ENCODE measurements at regions not wholly inside any gene's neighbourhood (a gene's known extent, or its start where the extent isn't known, plus 50 kb on each side); places are given as distances from the start of the nearest gene placed in this dataset.

- DNase-seq, result no peak
- H3K27me3 ChIP-seq (replicated peaks), result no peaks in the 10 kb centered on the region
- TF ChIP-seq CTCF (IDR thresholded peaks at IDR 0.05; ENCODE audit: low read depth, low read length, missing control alignments), result no peak
- H3K4me3 ChIP-seq (ENCODE audit: low read depth, low read length), result no peak overlapping the region
- in situ Hi-C loops (cut with HindIII; ENCODE audit: low pct_ligation_motif_present, low sequenced_read_pairs), result no loop called here
- no peak overlapping the region for H3K27ac ChIP-seq
- no peaks in the 10 kb centered on the region for H3K36me3 ChIP-seq (replicated peaks)
These were observed 152.0 kb upstream of the IGSF21 start for GRCh38 chr1:17955302-17956285.

- Histone ChIP-seq H3K36me3 (replicated peaks) (no peaks in the 10 kb centered on the region), H3K4me3 (ENCODE audit: low read depth, low read length) (no peak overlapping the region), H3K27me3 (replicated peaks) (no peaks in the 10 kb centered on the region), H3K27ac (no peak overlapping the region)
- in situ Hi-C loops (cut with HindIII; ENCODE audit: low pct_ligation_motif_present, low sequenced_read_pairs), result no loop called here
- DNase-seq, result no peak
- no peak for TF ChIP-seq CTCF (IDR thresholded peaks at IDR 0.05; ENCODE audit: low read depth, low read length, missing control alignments)
These were observed 149.9 kb upstream of the IGSF21 start for GRCh38 chr1:17957588-17958267.

- Histone ChIP-seq H3K27ac (no peak overlapping the region), H3K4me3 (ENCODE audit: low read depth, low read length) (no peak overlapping the region), H3K36me3 (replicated peaks) (no peaks in the 10 kb centered on the region), H3K27me3 (replicated peaks) (no peaks in the 10 kb centered on the region)
- no peak for TF ChIP-seq CTCF (IDR thresholded peaks at IDR 0.05; ENCODE audit: low read depth, low read length, missing control alignments)
- in situ Hi-C loops (cut with HindIII; ENCODE audit: low pct_ligation_motif_present, low sequenced_read_pairs), result no loop called here
- DNase-seq, result no peak
These were observed 148.9 kb upstream of the IGSF21 start for GRCh38 chr1:17958704-17959103.

- H3K36me3 ChIP-seq (replicated peaks), result no peaks in the 10 kb centered on the region
- TF ChIP-seq CTCF (IDR thresholded peaks at IDR 0.05; ENCODE audit: low read depth, low read length, missing control alignments), result no peak
- no peak overlapping the region for H3K27ac ChIP-seq
- H3K27me3 ChIP-seq (replicated peaks), result no peaks in the 10 kb centered on the region
- H3K4me3 ChIP-seq (ENCODE audit: low read depth, low read length), result no peak overlapping the region
- no peak for DNase-seq
- in situ Hi-C loops (cut with HindIII; ENCODE audit: low pct_ligation_motif_present, low sequenced_read_pairs), result no loop called here
These were observed 144.1 kb upstream of the IGSF21 start for GRCh38 chr1:17963513-17963912.

GRCh38 chr1:17965515-17966100 lies 142.0 kb upstream of the IGSF21 start:
- DNase-seq, result no peak
- Histone ChIP-seq H3K27me3 (replicated peaks) (no peaks in the 10 kb centered on the region), H3K4me3 (ENCODE audit: low read depth, low read length) (no peak overlapping the region), H3K27ac (no peak overlapping the region), H3K36me3 (replicated peaks) (no peaks in the 10 kb centered on the region)
- in situ Hi-C loops (cut with HindIII; ENCODE audit: low pct_ligation_motif_present, low sequenced_read_pairs), result no loop called here
- no peak for TF ChIP-seq CTCF (IDR thresholded peaks at IDR 0.05; ENCODE audit: low read depth, low read length, missing control alignments)

Data from brain microvascular endothelial cell (primary cell).